ENCODE measurements at regions not wholly inside any gene's neighbourhood (a gene's known extent, or its start where the extent isn't known, plus 50 kb on each side); places are given as distances from the start of the nearest gene placed in this dataset.
"Not testable (repeated sequence)": the region's sequence is repeated elsewhere in the genome, so short reads cannot be mapped to it uniquely, and the experiment has no call there.

DNA sequence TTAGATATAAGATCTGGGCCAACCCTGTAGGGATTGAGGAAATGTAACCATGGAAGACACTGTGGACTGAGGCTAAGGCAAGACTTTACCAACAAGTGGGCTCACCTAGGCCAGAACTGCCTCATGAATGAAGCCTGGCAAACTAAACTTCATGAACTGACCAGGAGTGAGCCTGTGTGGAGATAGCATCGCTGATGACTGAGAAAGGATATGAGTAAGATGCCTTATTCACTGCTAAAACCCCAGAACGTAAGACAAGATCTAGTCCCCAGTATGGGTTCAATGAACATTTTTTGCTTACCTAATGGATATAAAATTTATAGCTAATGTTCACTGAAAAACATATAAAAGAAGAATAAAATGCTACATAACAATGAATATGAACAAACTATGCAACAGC is 399.8 kb downstream of the SATB2 start:
- Histone ChIP-seq H3K27me3 (no peaks in the 10 kb centered on the region), H3K9me3 (peaks cover 0 to 16% (median 0%) of the 10 kb centered on the region in 3 donors), H3K4me1 (no peaks in the 10 kb centered on the region), H3K36me3 (no peaks in the 10 kb centered on the region), H3K4me3 (no peak overlapping the region), H3K27ac (no peak overlapping the region)
- DNase-seq: no peak
- intact Hi-C loops (cut with DNase I; ENCODE audit: low total_unique reads): no loop called here
- TF ChIP-seq, protein P1, sequence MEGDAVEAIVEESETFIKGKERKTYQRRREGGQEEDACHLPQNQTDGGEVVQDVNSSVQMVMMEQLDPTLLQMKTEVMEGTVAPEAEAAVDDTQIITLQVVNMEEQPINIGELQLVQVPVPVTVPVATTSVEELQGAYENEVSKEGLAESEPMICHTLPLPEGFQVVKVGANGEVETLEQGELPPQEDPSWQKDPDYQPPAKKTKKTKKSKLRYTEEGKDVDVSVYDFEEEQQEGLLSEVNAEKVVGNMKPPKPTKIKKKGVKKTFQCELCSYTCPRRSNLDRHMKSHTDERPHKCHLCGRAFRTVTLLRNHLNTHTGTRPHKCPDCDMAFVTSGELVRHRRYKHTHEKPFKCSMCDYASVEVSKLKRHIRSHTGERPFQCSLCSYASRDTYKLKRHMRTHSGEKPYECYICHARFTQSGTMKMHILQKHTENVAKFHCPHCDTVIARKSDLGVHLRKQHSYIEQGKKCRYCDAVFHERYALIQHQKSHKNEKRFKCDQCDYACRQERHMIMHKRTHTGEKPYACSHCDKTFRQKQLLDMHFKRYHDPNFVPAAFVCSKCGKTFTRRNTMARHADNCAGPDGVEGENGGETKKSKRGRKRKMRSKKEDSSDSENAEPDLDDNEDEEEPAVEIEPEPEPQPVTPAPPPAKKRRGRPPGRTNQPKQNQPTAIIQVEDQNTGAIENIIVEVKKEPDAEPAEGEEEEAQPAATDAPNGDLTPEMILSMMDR (IDR thresholded peaks at IDR 0.05): no peak

DNA sequence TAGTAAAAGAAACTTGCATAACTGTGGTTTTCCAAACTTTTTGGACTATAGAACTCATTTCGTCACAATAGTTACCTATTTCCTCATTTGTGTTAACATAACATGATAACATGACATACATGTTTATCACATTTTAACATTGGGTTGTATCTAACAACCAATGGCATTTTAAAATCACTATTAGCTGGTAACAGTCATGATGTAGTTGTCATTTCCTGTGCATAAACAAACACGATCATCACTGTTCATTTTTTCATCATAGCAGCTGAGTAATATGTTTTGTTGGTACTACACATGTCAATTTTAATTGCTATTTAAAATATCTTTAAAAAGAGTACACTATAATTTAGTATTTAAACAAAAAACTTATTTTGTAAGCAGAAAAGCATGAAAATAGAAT is 402.4 kb downstream of the SATB2 start:
- Histone ChIP-seq H3K9me3 (no peaks in the 10 kb centered on the region), H3K4me1 (no peaks in the 10 kb centered on the region), H3K27me3 (no peaks in the 10 kb centered on the region), H3K27ac (no peak overlapping the region), H3K4me3 (no peak overlapping the region), H3K36me3 (no peaks in the 10 kb centered on the region)
- TF ChIP-seq, protein P1 (IDR thresholded peaks at IDR 0.05): no peak
- no peak for DNase-seq
- intact Hi-C loops (cut with DNase I; ENCODE audit: low total_unique reads): no loop called here

DNA sequence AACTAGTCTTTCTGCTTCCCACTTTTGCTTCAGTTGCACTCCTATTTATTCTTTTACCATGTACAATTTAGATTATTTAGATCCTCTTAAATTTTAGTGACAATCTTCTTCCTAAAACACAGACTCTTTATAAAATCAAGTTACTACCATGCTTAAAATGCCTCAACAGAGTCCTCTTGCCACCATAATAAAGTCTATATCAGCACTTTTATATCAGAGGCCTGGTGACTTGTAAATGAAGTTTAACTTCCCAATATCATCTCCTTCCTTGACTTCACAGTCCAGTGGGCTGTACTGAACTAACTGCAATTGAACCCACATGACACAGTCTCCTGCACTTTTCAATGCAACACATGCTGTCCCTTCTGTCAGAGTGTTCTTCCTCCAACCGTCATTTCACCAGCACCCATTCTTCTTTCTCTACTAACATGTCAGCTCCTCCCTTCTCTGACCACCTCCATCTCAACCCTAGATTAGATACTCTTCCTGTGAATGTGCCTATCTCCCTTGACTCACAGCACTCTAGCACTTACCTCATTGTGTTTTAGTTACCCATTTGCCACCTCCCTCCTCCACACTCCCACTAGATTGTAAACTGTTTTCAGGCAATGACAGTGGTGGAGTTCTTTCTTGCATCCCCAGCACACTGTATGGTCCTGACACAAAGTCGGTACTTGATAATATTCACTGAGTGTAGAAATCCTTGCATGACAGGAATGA is 414.9 kb downstream of the SATB2 start:
- TF ChIP-seq, protein P1 (IDR thresholded peaks at IDR 0.05): no peak
- intact Hi-C loops (cut with DNase I; ENCODE audit: low total_unique reads): no loop called here
- no peaks in the 10 kb centered on the region for H3K4me1 ChIP-seq
- H3K4me3 ChIP-seq: no peak overlapping the region
- no peak overlapping the region for H3K27ac ChIP-seq
- H3K9me3 ChIP-seq: no peaks in the 10 kb centered on the region
- H3K27me3 ChIP-seq: no peaks in the 10 kb centered on the region
- DNase-seq: no peak
- no peaks in the 10 kb centered on the region for H3K36me3 ChIP-seq

DNA sequence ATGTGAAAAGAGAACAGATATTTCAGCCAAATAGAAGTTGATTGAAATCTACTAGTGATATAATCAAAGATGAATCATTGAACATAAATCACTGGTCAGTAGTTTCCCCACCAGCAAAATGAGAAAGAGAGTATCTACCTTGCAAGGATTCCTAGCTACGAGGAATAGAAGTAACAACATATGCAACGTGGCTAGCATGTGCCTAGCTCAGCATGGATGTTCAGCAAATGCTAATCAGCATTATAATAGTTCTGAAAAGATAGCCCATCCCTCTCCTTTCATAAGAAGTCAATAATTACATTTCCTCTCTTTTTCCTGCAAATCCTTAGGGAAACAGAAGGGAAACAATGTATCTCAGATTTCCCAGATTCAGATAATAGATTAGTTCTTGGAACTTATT is 417.2 kb downstream of the SATB2 start:
- TF ChIP-seq, protein P1 (IDR thresholded peaks at IDR 0.05): no peak
- intact Hi-C loops (cut with DNase I; ENCODE audit: low total_unique reads): no loop called here

DNA sequence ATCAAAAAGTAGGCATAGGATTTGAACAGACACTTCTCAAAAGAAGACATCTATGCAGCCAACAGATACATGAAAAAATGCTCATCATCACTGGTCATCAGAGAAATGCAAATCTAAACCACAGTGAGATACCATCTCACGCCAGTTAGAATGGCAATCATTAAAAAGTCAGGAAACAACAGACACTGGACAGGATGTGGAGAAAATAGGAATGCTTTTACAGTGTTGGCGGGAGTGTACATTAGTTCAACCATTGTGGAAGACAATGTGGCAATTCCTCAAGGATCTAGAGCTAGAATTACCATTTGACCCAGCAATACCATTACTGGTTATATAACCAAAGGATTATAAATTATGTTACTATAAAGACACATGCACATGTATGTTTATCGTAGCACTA is 424.0 kb downstream of the SATB2 start:
- H3K27ac ChIP-seq; H3K4me1 ChIP-seq; DNase-seq; H3K27me3 ChIP-seq; H3K4me3 ChIP-seq; H3K36me3 ChIP-seq; H3K9me3 ChIP-seq; intact Hi-C loops (cut with DNase I; ENCODE audit: low total_unique reads): not testable (repeated sequence)

More for the DNA sequence above, 417.2 kb downstream of the SATB2 start:
- no peaks in the 10 kb centered on the region for H3K36me3 ChIP-seq
- no peak overlapping the region for H3K27ac ChIP-seq
- H3K9me3 ChIP-seq: no peaks in the 10 kb centered on the region
- no peaks in the 10 kb centered on the region for H3K27me3 ChIP-seq
- H3K4me1 ChIP-seq: no peaks in the 10 kb centered on the region
- no peak overlapping the region for H3K4me3 ChIP-seq
- no peak for DNase-seq

DNA sequence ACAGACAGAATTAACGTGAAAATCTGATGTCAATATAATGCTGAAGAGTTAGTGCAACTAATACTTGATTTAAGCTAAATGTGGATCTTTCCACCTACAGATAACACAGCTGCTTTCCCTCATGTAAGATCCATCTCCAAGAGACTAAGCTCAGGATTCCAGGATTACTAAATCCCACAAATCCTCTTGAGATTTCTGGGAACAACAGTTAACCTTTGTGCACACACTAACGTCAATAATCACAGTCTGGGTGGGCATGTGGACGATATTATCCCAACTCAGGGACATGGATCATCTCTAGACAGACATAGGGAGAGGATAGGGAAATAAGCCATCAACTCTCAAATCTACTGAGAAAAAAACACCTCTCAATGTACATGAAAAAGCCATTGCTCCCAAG is 432.6 kb downstream of the SATB2 start:
- intact Hi-C loops (cut with DNase I; ENCODE audit: low total_unique reads): no loop called here
- no peak overlapping the region for H3K4me3 ChIP-seq
- no peaks in the 10 kb centered on the region for H3K9me3 ChIP-seq
- TF ChIP-seq, protein P1 (IDR thresholded peaks at IDR 0.05): no peak
- H3K36me3 ChIP-seq: no peaks in the 10 kb centered on the region
- H3K4me1 ChIP-seq: no peaks in the 10 kb centered on the region
- H3K27me3 ChIP-seq: no peaks in the 10 kb centered on the region
- no peak overlapping the region for H3K27ac ChIP-seq
- DNase-seq: no peak
